Transverse colon (tissue), 4 donors: ENCODE measurements at regions not wholly inside any gene's neighbourhood (a gene's known extent, or its start where the extent isn't known, plus 50 kb on each side); places are given as distances from the start of the nearest gene placed in this dataset.

Experiments used
- POLR2A ChIP-seq: fragments of 450-650 bp; IDR thresholded peaks from one replicate; pipeline ENCODE4 v1.6.1; 2016; ENCODE audit warnings: antibody characterized with exemption, mild to moderate bottlenecking, moderate library complexity
- POLR2AphosphoS5 ChIP-seq, 3 donors: sonication (generic); formaldehyde crosslinking; IDR thresholded peaks; one replicate each; pipeline ENCODE4 v1.6.1; 2016; ENCODE audit warnings: antibody characterized with exemption in 3 of 3
- TF ChIP-seq, protein P1 (sequence below), 5 experiments: fragments of 200-600 bp in 3 of 5; fragments of 450-650 bp in 2 of 5; sonication (generic) in 3 of 5; IDR thresholded peaks; 1 replicate in 2 of 5; 2 replicates in 3 of 5; pipeline ENCODE4 v1.5.1; 2016 to 2017; ENCODE audit warnings: antibody characterized with exemption in 5 of 5, inconsistent platforms in 3 of 5, mild to moderate bottlenecking in 2 of 5, moderate library complexity in 1 of 5

- TF ChIP-seq, protein P1, sequence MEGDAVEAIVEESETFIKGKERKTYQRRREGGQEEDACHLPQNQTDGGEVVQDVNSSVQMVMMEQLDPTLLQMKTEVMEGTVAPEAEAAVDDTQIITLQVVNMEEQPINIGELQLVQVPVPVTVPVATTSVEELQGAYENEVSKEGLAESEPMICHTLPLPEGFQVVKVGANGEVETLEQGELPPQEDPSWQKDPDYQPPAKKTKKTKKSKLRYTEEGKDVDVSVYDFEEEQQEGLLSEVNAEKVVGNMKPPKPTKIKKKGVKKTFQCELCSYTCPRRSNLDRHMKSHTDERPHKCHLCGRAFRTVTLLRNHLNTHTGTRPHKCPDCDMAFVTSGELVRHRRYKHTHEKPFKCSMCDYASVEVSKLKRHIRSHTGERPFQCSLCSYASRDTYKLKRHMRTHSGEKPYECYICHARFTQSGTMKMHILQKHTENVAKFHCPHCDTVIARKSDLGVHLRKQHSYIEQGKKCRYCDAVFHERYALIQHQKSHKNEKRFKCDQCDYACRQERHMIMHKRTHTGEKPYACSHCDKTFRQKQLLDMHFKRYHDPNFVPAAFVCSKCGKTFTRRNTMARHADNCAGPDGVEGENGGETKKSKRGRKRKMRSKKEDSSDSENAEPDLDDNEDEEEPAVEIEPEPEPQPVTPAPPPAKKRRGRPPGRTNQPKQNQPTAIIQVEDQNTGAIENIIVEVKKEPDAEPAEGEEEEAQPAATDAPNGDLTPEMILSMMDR (IDR thresholded peaks at IDR 0.05), result no peak
- TF ChIP-seq POLR2A, result no peak
- TF ChIP-seq POLR2AphosphoS5 (IDR thresholded peaks at IDR 0.05), result no peak
These were observed 164.4 kb upstream of the PPP2R2D start for GRCh38 chr10:131736321-131736980.
